ENCODE measurements at regions not wholly inside any gene's neighbourhood (a gene's known extent, or its start where the extent isn't known, plus 50 kb on each side); places are given as distances from the start of the nearest gene placed in this dataset.

- Histone ChIP-seq H3K36me3 (no peaks in the 10 kb centered on the region), H3K4me1 (no peaks in the 10 kb centered on the region), H3K9me3 (no peaks in the 10 kb centered on the region), H3K4me3 (no peak overlapping the region), H3K27ac (no peak overlapping the region), H3K27me3 (no peaks in the 10 kb centered on the region)
- DNase-seq (no peak), ATAC-seq (ENCODE audit: low FRiP score in 2 of 2) (no peak)
- TF ChIP-seq POLR2AphosphoS5 (IDR thresholded peaks at IDR 0.05), result no peak
- TF ChIP-seq, protein P1, sequence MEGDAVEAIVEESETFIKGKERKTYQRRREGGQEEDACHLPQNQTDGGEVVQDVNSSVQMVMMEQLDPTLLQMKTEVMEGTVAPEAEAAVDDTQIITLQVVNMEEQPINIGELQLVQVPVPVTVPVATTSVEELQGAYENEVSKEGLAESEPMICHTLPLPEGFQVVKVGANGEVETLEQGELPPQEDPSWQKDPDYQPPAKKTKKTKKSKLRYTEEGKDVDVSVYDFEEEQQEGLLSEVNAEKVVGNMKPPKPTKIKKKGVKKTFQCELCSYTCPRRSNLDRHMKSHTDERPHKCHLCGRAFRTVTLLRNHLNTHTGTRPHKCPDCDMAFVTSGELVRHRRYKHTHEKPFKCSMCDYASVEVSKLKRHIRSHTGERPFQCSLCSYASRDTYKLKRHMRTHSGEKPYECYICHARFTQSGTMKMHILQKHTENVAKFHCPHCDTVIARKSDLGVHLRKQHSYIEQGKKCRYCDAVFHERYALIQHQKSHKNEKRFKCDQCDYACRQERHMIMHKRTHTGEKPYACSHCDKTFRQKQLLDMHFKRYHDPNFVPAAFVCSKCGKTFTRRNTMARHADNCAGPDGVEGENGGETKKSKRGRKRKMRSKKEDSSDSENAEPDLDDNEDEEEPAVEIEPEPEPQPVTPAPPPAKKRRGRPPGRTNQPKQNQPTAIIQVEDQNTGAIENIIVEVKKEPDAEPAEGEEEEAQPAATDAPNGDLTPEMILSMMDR (IDR thresholded peaks at IDR 0.05), result no peak
- TF ChIP-seq POLR2A (IDR thresholded peaks at IDR 0.05), result no peak
- no peak for TF ChIP-seq EP300 (IDR thresholded peaks at IDR 0.05)
- WGBS, 2 donors, result 90 to 95% methylated on average over 5 of the region's 5 CpGs
Observed at GRCh38 chr6:40762981-40763380, 175.8 kb upstream of the LRFN2 start.

DNA sequence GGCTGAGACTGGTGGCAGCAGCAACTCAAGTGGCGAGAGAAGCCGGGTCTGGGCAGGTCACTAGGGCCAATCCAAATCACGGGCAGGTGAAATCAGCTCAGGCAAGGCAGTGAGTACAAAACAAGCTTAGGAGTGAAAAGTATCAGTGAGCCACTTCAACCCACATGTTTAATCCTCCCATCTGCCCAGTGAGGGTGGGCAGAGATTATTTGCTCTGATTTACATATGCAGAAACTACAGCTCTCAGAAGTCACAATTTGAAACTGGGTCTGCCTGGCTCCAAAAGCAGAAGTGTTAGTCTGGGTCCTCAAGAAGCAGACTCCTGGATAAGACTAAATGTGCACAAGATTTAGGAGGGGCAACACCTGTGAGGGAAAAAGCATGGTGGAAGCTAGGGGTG is 173.7 kb upstream of the LRFN2 start:
- no peaks in the 10 kb centered on the region for H3K36me3 ChIP-seq
- H3K4me1 ChIP-seq, result no peaks in the 10 kb centered on the region
- 80 to 100% methylated on average over 1 to 3 of the region's 3 CpGs for WGBS, 2 donors

GRCh38 chr6:40759838-40760237 is 172.7 kb upstream of the LRFN2 start:
- no peaks in the 10 kb centered on the region for H3K36me3 ChIP-seq
- ATAC-seq (ENCODE audit: low FRiP score in 2 of 2) (no peak), DNase-seq (no peak)
- H3K4me3 ChIP-seq, result no peak overlapping the region
- H3K27ac ChIP-seq, result no peak overlapping the region
- H3K27me3 ChIP-seq, result no peaks in the 10 kb centered on the region
- 83 to 89% methylated on average over 5 of the region's 5 CpGs for WGBS, 2 donors
- no peak for TF ChIP-seq POLR2A (IDR thresholded peaks at IDR 0.05)
- TF ChIP-seq, protein P1 (IDR thresholded peaks at IDR 0.05), result no peak
- no peak for TF ChIP-seq POLR2AphosphoS5 (IDR thresholded peaks at IDR 0.05)
- TF ChIP-seq EP300 (IDR thresholded peaks at IDR 0.05), result no peak
- H3K9me3 ChIP-seq, result no peaks in the 10 kb centered on the region
- H3K4me1 ChIP-seq, result no peaks in the 10 kb centered on the region

More for the DNA sequence above, 173.7 kb upstream of the LRFN2 start:
- no peaks in the 10 kb centered on the region for H3K9me3 ChIP-seq
- H3K27ac ChIP-seq, result no peak overlapping the region
- TF ChIP-seq, protein P1 (IDR thresholded peaks at IDR 0.05), result no peak
- TF ChIP-seq POLR2AphosphoS5 (IDR thresholded peaks at IDR 0.05), result no peak
- TF ChIP-seq EP300 (IDR thresholded peaks at IDR 0.05), result no peak
- TF ChIP-seq POLR2A (IDR thresholded peaks at IDR 0.05), result no peak
- DNase-seq (no peak), ATAC-seq (ENCODE audit: low FRiP score in 2 of 2) (no peak)
- H3K4me3 ChIP-seq, result no peak overlapping the region
- no peaks in the 10 kb centered on the region for H3K27me3 ChIP-seq

DNA sequence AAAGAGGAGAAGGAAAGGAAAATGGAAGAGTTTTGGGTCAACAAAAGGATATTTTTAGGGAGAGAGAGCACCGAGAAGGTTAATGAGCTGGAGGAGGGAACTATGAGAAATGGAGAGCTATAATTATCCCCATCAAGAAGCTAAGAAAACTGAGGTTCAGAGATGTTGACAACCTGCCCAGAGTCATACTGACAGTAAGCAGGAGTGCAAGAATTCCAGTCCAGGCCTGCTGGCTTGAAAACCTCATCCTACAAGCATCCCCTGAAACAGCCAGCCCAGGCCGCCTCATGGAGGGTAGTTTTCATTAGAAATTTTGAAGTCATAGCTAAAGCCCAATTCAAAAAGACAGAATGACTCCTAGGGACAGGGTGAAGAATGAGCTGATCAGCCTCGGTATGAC is 172.1 kb upstream of the LRFN2 start:
- Histone ChIP-seq H3K36me3 (no peaks in the 10 kb centered on the region), H3K27ac (no peak overlapping the region), H3K4me1 (no peaks in the 10 kb centered on the region), H3K4me3 (no peak overlapping the region), H3K27me3 (no peaks in the 10 kb centered on the region), H3K9me3 (no peaks in the 10 kb centered on the region)
- ATAC-seq (ENCODE audit: low FRiP score in 2 of 2), result no peak
- 74 to 83% methylated on average over 3 of the region's 3 CpGs for WGBS, 2 donors
- DNase-seq, result no peak
- TF ChIP-seq EP300 (IDR thresholded peaks at IDR 0.05), result no peak
- TF ChIP-seq POLR2AphosphoS5 (IDR thresholded peaks at IDR 0.05), result no peak
- TF ChIP-seq, protein P1 (IDR thresholded peaks at IDR 0.05), result no peak
- TF ChIP-seq POLR2A (IDR thresholded peaks at IDR 0.05), result no peak

DNA sequence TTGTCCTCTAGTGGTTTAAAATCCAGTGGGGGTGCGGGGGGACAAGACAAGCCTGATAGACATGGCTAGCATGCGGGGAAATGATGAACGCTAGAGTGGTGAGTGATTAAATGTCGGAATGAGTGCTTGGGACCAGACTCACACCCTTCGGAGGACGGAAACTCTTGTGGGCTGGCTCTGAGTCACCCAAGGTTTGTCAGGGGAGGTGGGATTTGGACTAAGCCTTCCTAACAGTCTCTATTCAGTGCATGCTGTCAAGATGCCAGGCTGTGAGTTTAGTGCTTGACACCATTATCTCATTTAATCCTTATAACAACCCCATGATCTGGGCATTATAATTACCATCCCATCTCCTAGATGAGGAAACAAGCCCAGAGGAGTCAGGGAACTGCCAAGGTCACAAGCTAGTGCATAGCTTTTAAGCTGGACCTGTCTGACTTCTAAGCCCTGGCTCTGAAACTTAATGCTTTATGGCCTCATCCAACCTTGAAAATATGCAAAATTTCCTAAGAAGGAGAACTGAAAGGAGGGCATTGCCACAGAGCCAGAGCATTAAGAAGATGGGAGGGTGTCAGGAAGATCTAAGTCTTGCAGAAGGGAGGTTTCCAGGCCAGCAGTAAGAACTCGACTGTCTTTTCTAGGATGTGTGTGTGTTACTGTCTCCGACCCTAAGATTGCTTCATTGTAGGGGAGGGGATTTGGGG is 168.7 kb upstream of the LRFN2 start:
- ATAC-seq (ENCODE audit: low FRiP score in 2 of 2) (no peak), DNase-seq (no peak)
- 76 to 86% methylated on average over 8 of the region's 8 CpGs for WGBS, 2 donors
- Histone ChIP-seq H3K9me3 (no peaks in the 10 kb centered on the region), H3K36me3 (no peaks in the 10 kb centered on the region), H3K4me1 (no peaks in the 10 kb centered on the region), H3K4me3 (no peak overlapping the region), H3K27ac (no peak overlapping the region), H3K27me3 (no peaks in the 10 kb centered on the region)
- no peak for TF ChIP-seq POLR2A (IDR thresholded peaks at IDR 0.05)
- TF ChIP-seq EP300 (IDR thresholded peaks at IDR 0.05), result no peak
- no peak for TF ChIP-seq POLR2AphosphoS5 (IDR thresholded peaks at IDR 0.05)
- TF ChIP-seq, protein P1 (IDR thresholded peaks at IDR 0.05), result no peak
